HT1080 (cell line): ENCODE measurements at regions not wholly inside any gene's neighbourhood (a gene's known extent, or its start where the extent isn't known, plus 50 kb on each side); places are given as distances from the start of the nearest gene placed in this dataset.
"Not testable (repeated sequence)": the region's sequence is repeated elsewhere in the genome, so short reads cannot be mapped to it uniquely, and the experiment has no call there.

Source experiments
- DNase-seq: peaks from one replicate; pipeline ENCODE4 v3.0.0-alpha.2; 2015; ENCODE audit warnings: low read depth

DNA sequence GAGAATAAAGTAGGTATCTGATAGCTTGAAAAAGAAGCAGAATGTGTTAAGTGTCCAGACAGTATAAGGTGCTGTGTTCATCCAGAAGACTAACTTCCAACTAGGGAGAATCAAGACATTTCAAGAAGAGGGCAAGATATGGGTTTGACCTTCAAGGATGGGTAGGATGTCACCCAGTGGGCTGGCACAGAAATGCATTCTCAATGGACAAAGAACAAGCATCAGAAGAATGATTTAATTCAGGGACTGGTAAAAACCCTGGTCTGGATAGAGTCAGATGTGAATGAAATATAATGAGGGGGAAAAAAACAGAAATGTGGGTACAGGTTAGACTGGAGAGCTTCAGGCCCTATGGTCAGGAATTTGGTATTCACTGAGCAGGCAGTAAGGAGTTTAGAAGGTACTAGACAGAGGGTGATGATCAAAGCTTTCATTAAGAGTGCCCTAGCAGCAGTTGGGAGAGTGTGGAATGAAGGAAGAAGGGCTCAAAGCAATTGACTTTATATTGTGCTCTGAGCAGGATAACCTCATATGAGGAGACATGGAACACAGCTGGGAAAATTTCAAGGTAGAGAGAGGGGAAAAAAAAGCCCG lies 180.7 kb upstream of the ANK3 start:
- no peak for DNase-seq

GRCh38 chr10:60569681-60570080 lies 180.0 kb upstream of the ANK3 start:
- DNase-seq: no peak

GRCh38 chr10:60566096-60566495 lies 176.4 kb upstream of the ANK3 start:
- DNase-seq: no peak

DNA sequence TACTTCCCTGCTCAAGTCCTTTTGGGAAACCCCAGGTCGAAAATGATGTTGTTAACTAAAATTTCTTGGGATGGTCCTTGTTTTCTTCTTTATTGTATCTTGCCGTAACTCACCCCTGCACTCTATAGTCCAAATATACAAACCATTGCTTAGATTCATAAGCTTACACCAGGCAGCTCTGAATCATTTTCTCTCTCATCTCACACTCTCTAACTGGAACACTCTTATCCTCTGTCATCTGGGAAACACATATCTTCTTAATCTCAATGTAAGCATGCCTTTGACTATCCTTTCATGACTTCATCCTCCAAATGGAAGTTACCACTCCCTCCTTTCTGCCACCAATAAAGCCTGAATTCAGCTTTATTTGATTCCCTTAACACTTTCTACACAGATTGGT lies 175.8 kb upstream of the ANK3 start:
- DNase-seq: no peak

DNA sequence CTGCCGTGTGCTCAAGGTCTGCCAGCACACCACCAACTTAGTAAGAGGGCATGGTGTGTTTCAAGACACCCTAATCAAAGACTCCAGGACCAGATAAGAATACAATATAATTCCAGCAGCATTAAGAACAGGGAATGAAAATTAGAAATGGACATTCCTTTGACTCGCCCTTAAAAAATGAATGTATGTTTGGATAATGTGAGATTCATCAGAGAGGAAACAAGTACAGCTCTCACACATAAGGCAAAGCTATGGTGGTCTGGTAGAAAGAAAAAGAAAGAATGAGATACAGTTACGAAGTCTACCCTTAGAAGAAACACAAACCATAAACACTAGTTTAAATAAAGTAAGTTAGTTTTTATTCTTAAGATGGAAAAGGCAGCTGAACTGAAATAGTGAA lies 174.8 kb upstream of the ANK3 start:
- DNase-seq: no peak

DNA sequence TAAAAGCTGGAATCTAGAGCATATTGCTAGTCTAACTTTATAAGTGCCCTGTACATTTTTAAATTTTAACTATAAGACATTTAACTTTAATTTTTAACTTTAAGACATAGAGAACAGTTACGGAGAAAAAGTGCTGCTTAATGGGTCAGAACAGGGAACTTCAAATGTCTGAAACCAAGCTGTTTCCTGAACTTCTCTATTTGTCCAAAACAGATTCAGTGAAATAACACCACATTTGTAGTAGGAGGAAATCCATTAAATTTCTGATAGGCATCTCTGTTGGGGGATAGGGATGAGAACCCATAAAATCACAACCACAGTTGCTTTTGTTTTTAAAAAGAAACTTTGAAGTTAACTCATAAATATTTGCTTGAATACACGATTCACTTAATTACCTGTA lies 170.8 kb upstream of the ANK3 start:
- DNase-seq: no peak

DNA sequence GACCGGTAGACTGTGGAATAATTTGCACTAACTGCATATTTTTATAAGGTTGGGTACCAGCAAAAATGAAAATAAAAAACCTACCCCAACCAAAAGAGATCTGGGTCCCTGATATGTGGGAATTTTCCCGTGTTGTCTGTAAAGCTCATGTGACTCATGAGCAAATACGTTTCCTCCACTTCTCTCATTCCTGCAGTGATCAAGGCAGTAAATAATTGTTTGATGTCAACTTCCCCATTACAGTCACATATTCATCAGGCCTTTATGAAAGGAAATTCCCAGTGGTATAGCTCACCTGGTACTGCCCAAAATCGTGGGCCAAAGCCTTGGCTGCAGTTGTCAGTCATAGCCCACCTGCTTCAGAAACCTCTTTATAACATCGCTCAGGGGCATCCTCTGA lies 166.0 kb upstream of the ANK3 start:
- DNase-seq: peak; percentile 4

- peak; percentile 52 for DNase-seq
Measured at GRCh38 chr10:60549686-60550085, 160.0 kb upstream of the ANK3 start.

DNA sequence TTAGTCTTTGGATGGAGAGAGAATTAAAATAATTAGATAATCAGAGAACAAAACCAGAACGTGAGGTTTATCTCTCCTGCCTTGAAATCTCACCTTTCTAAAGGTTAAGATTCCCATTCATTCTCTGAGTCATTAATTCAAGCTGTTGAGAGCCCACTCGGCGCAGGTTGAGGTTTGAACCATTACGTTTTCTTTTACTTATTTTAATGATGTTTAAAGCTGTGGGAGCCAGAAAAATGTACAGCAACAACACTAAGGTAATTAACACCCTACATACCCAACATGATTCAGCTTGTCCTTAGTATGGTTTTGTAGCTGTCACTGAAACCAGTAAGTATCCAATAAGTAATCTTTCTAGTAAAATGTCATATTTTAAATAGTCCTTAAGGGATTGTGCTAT lies 153.0 kb upstream of the ANK3 start:
- no peak for DNase-seq

DNA sequence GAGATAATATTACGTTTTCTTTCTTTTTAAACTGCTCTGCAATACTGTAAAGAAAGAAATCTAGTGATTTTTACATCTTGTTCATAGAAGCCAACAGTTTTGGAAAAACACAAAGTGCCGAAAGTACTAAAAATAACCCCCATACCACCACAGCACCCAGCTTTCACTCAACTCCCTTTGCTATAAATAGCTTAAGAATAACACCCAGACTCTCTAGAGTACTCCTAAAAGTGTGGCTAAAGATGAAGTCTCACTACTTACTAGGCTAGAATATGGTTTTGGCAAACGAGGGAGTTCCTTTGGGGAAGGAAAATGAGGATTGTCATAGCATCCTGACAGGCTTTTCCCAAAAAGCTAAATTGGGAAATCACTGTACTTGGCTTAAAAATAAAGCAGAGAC lies 151.8 kb upstream of the ANK3 start:
- DNase-seq: no peak

DNA sequence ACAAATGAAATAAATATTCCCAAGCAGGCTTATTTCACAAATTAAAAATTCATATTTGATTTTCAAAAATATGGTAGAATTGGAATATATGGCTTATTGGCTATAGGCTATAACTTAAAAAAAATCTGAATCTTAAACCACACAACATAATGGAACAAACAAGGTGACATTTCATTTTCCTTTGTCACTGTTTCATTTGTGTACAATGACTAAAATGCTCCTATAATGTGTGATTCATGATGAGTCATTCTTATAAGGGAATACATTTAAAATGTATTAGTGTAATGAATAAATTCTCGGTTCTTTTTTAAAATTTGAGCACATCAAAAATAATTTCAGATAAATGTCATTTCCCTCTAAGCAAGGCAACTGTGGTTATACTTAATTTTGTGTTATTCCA lies 148.0 kb upstream of the ANK3 start:
- DNase-seq: no peak

DNA sequence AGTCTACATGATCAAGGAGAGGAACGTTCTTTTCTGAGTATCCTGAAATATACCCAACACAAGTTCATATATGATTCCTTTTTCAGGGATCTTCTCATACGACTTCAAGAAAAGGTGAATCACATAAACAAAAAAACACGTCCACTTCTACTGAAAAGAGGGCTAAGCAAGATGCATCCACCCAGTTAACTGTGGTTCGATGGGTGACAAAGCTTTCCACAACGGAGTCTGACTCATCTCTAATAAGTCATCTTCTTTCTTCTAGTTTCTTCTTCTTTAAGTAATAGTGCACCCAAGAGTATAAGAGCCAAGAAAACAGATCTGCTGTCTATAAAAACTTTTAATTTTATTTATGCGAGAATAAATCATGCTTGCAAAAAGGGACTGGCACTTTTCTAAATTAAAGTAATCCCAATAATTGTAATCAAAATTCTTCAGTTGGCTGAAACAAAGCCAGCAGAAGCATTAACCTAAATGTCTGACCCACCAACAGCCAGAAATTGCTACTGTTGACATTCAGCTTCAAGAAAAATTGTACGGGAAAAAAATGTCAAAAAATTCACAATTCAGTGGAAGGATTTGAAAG lies 146.9 kb upstream of the ANK3 start:
- DNase-seq: peak; percentile 85

- no peak for DNase-seq
Measured at GRCh38 chr10:60535427-60535826, 145.8 kb upstream of the ANK3 start.

DNA sequence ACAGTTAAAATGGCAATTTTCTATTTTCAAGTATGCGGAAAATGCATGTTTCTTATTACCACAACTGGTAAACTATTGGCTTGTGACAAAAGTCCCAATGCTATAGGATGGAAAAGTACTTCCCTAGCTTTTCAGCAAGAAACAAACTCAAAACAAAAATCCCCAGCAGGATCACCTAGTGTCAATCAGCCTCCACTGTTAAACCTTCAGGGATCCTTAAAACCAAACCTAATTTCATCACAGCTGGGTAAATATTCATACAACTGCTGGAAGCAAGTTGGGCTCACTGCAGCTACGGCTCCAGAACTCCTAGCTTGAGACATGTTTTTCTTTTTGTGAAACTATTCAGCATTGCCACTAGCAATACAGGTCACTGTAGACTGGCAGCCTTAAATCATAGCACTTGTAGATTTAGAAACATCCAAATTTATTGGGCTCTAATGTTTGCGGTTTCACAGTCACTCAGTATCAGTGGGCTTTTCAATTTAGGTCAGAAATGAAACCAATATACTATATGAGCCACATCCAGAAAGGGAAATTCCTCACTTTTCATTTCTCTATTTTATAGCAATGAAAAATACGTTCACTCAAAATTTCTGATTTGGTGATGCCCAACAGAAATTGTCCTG lies 145.2 kb upstream of the ANK3 start:
- DNase-seq: no peak

GRCh38 chr10:60532696-60533468 lies 143.2 kb upstream of the ANK3 start:
- no peak for DNase-seq

- no peak for DNase-seq
Measured at GRCh38 chr10:60531006-60531405, 141.3 kb upstream of the ANK3 start.

GRCh38 chr10:60527676-60528075 lies 138.0 kb upstream of the ANK3 start:
- DNase-seq: no peak

DNA sequence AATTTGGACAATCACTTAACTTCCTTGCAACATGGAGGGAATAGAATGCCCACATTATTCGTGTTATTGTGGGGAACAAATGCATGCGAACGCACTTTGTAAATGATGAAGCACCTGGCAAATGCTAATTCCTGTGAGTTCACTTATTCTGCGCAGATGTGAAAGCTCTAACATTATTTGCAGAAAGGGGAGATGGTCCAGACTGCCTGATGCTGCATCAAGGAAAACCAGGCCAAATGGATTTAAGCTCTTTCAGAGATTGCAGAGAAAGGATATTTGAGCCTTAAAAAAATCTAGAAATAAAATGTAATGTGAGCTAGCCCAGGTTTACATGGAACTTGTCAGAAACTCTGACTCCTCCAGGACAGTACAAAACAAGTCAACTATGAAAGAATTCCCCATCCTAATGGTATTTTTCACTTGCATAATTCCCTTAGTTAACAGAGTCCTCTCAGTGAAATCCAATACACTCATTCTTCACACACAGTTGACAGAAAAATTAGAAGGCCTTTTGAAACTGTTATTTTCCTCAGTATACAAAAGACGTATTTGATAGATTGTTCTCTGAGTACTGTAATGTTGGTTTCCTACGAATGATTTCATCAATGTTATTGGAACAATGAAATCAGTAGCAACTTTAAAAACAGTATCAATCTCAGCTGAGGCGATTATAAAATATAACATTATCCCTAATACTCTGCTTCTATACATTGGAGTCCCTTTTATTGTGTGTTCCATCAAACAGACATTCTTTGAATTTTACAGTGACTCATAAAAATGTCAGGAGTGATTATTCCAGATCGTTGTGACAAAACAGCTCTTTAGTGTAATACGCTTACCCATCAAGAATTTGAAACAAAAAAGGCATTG lies 136.3 kb upstream of the ANK3 start:
- DNase-seq: peak; percentile 3

DNA sequence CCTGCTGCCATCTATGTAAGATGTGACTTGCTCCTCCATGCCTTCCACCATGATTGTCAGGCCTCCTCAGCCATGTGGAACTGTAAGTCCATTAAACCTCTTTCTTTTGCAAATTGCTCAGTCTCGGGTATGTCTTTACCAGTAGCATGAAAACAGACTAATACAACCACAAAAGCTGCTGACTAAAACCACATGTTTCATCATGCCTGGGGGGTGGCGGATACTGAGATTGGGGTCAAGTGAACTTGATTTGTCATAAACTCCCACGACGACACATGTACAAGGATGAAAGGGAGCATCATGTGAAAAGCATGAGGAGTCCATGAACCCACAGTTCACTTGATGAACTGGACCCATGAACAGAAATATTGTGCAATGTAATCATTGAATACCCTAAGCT lies 134.9 kb upstream of the ANK3 start:
- peak; percentile 64 for DNase-seq

DNA sequence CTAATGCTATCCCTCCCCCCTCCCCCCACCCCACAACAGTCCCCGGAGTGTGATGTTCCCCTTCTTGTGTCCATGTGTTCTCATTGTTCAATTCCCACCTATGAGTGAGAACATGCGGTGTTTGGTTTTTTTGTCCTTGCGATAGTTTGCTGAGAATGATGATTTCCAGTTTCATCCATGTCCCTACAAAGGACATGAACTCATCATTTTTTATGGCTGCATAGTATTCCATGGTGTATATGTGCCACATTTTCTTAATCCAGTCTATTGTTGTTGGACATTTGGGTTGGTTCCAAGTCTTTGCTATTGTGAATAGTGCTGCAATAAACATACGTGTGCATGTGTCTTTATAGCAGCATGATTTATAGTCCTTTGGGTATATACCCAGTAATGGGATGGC lies 133.7 kb upstream of the ANK3 start:
- not testable (repeated sequence) for DNase-seq

GRCh38 chr10:60522617-60523016 lies 132.9 kb upstream of the ANK3 start:
- DNase-seq: no peak
